Neutrophil (primary cell): ENCODE measurements at regions not wholly inside any gene's neighbourhood (a gene's known extent, or its start where the extent isn't known, plus 50 kb on each side); places are given as distances from the start of the nearest gene placed in this dataset.

Source experiments
- H3K27ac ChIP-seq: fragments of 200-600 bp; sonication (generic); 2 replicates; pipeline ENCODE4 v1.5.1; 2016; ENCODE audit warnings: mild to moderate bottlenecking, moderate library complexity
- H3K27me3 ChIP-seq: fragments of 200-600 bp; sonication (generic); 2 replicates; pipeline ENCODE4 v1.6.0; 2016; ENCODE audit warnings: mild to moderate bottlenecking
- H3K36me3 ChIP-seq: fragments of 200-600 bp; sonication (generic); 2 replicates; pipeline ENCODE4 v1.5.1; 2017
- H3K4me1 ChIP-seq, 2 experiments: fragments of 200-600 bp in 1 of 2; sonication (generic) in 1 of 2; 1 replicate in 1 of 2; 2 replicates in 1 of 2; pipeline versions ENCODE4 v1.5.1 to v1.6.1; 2013 to 2016; ENCODE audit warnings: low read depth in 1 of 2, low read length in 1 of 2, mild to moderate bottlenecking in 1 of 2, moderate library complexity in 1 of 2; ENCODE audit not compliant: control insufficient read depth in 1 of 2, insufficient read depth in 1 of 2
- H3K4me3 ChIP-seq, 2 experiments: fragments of 200-600 bp in 1 of 2; sonication (generic) in 1 of 2; 1 replicate in 1 of 2; 2 replicates in 1 of 2; pipeline ENCODE4 v1.5.1; 2013 to 2016; ENCODE audit warnings: low read depth in 1 of 2, low read length in 1 of 2, mild to moderate bottlenecking in 1 of 2, moderate library complexity in 1 of 2
- H3K9me3 ChIP-seq: fragments of 200-600 bp; sonication (generic); 2 replicates; pipeline ENCODE4 v1.5.1; 2016
- TF ChIP-seq, protein P1 (sequence below): fragments of 200-600 bp; sonication (generic); IDR thresholded peaks from 2 replicates; pipeline ENCODE4 v1.5.1; 2016; ENCODE audit warnings: antibody characterized with exemption

DNA sequence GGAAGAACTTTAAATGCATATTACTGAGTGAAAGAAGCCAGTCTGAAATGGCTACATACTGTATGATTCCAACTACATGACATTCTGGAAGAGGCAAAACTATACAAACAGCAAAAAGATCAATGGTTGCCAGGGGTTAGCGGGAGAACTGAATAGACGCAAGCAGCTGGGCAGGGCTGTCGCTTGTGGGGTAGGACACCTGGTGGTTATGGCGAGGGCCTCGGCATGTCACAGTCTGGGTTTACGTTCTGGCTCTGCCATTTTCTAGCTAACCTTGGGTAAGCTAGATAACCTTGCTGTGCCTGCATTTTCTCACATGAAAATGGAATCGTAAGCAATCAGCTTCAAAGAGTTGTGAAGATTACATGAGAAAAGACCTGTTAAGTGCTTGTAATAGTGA, 55.2 kb upstream of the SYT13 start:
- H3K9me3 ChIP-seq: no peaks in the 10 kb centered on the region
- no peak overlapping the region for H3K4me3 ChIP-seq
- TF ChIP-seq, protein P1, sequence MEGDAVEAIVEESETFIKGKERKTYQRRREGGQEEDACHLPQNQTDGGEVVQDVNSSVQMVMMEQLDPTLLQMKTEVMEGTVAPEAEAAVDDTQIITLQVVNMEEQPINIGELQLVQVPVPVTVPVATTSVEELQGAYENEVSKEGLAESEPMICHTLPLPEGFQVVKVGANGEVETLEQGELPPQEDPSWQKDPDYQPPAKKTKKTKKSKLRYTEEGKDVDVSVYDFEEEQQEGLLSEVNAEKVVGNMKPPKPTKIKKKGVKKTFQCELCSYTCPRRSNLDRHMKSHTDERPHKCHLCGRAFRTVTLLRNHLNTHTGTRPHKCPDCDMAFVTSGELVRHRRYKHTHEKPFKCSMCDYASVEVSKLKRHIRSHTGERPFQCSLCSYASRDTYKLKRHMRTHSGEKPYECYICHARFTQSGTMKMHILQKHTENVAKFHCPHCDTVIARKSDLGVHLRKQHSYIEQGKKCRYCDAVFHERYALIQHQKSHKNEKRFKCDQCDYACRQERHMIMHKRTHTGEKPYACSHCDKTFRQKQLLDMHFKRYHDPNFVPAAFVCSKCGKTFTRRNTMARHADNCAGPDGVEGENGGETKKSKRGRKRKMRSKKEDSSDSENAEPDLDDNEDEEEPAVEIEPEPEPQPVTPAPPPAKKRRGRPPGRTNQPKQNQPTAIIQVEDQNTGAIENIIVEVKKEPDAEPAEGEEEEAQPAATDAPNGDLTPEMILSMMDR: no peak
- peaks cover 47% of the 10 kb centered on the region for H3K27me3 ChIP-seq
- H3K27ac ChIP-seq: no peak overlapping the region
- peaks cover 8 to 10% of the 10 kb centered on the region in 2 experiments for H3K4me1 ChIP-seq
- no peaks in the 10 kb centered on the region for H3K36me3 ChIP-seq

DNA sequence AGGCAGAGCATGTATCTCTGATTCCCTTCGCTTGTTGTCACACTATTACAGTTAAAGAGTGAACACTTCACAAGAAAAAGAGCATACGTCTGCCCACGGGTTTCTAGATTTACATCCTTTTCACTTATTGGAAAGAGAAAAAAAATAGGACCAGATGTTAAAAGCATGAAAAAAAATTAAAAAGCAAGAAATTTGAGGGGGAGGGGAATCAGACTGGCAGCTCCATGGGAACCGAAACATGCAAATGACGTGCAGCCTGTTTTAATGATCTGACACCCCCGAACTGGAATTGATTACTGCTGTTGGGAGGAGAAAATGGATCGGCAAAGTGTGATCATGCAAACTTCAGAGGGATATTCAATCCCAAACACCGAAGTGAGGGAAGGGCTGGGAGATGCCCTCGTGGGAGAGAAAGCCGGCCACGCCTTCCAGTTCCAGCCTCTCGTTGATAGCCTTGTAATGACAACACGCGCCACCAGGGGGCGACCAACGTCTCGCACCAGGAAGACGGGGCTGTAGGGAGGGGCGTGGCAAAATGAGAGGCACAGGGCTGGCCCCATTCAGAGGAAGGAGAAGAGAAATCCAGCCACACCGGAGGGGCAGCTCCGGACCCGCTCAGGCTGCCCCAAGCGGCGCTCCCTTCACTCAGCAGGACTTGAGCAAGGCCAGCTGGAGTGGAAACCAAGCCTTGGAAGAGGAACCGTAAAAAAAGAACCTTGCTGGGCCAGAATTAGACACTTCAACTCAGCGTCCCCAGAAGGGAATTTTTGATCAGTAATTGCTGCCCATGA, 53.8 kb upstream of the SYT13 start:
- TF ChIP-seq, protein P1: peak; percentile 89
- no peak overlapping the region for H3K4me3 ChIP-seq
- no peaks in the 10 kb centered on the region for H3K36me3 ChIP-seq
- H3K27me3 ChIP-seq: peaks cover 45% of the 10 kb centered on the region
- H3K27ac ChIP-seq: no peak overlapping the region
- H3K9me3 ChIP-seq: no peaks in the 10 kb centered on the region
- peaks cover 8 to 10% of the 10 kb centered on the region in 2 experiments for H3K4me1 ChIP-seq

DNA sequence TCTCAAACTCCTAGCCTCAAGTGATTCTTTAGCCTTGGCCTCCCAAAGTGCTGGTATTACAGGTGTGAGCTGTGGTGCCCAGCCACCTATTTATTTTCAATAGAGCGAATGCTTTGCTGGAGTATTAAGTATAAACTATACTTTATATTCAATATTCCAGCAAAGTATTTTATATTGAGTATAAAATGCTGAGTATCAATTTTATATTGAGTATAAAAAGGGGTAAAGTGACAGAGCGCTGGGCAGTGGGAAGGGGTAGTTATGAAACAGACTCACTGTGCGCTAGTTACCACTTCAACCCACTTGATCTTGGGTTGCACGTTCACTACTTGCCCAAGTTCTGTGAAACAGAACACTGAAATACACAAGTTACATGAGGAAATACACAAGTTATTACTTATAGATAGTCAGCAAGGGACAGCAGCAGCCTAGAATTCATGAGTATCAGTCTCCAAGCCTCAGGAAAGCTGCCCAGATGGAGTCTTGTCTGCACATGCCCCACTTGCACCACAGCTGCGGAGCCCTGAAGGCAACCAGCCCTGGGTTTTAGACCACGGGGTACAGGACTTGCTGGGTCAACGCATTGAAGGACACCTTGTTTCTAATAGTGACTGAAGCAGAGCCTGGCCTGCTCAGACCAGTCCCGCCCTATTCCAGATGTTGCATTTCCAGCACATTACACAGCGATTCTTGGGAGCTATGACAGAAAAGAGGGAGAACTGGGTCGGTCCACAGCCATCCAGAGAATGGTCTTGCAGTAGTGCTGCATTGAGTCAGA, 51.6 kb upstream of the SYT13 start:
- TF ChIP-seq, protein P1: no peak
- Histone ChIP-seq H3K9me3 (no peaks in the 10 kb centered on the region), H3K4me1 (peaks cover 8 to 10% of the 10 kb centered on the region in 2 experiments), H3K4me3 (no peak overlapping the region), H3K27me3 (peaks cover 23% of the 10 kb centered on the region), H3K27ac (no peak overlapping the region), H3K36me3 (no peaks in the 10 kb centered on the region)

DNA sequence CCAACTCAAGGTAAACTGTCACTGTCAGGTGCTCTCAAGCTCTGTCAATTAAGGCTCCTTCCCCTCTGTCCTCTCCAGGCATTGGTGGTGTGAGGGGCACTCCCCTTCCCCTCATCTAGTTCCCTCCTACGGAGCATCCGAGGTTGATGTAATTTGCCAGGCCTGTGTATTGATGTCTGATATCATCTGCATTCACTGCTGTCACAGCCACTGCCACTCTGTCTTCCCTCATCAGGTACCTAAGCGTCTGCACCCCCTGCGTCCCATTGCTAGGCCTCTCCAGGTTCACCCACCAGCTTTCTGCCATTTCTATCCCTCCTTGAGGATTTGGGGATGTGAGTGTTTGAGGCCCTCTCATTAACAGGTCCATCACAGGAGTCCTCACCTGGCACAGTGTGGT, 50.0 kb upstream of the SYT13 start:
- no peaks in the 10 kb centered on the region for H3K36me3 ChIP-seq
- no peaks in the 10 kb centered on the region for H3K9me3 ChIP-seq
- TF ChIP-seq, protein P1: no peak
- H3K4me3 ChIP-seq: no peak overlapping the region
- H3K4me1 ChIP-seq: peaks cover 8 to 10% of the 10 kb centered on the region in 2 experiments
- no peak overlapping the region for H3K27ac ChIP-seq
- peaks cover 13% of the 10 kb centered on the region for H3K27me3 ChIP-seq
